NT2/D1 (cell line): ENCODE measurements at regions not wholly inside any gene's neighbourhood (a gene's known extent, or its start where the extent isn't known, plus 50 kb on each side); places are given as distances from the start of the nearest gene placed in this dataset.
A peak's percentile ranks its signal among the peaks of the same experiment; 100 is the strongest.
"Not testable (repeated sequence)": the region's sequence is repeated elsewhere in the genome, so short reads cannot be mapped to it uniquely, and the experiment has no call there.

ENCODE experiments used
- DNase-seq: peaks from one replicate; pipeline ENCODE4 v3.0.0-alpha.2; 2011; ENCODE audit warnings: low read depth, low spot score
- H3K27me3 ChIP-seq: 2 replicates; pipeline ENCODE4 v1.6.0; 2011; ENCODE audit warnings: mild to moderate bottlenecking; ENCODE audit not compliant: insufficient read length, insufficient read depth
- H3K36me3 ChIP-seq: 2 replicates; pipeline ENCODE4 v1.6.1; 2011; ENCODE audit warnings: mild to moderate bottlenecking, low read length, mixed read lengths; ENCODE audit not compliant: insufficient read depth, insufficient read length
- H3K4me1 ChIP-seq: 2 replicates; pipeline ENCODE4 v1.5.1; 2011; ENCODE audit not compliant: insufficient read depth, insufficient read length
- H3K4me3 ChIP-seq: 2 replicates; pipeline ENCODE4 v1.5.1; 2011; ENCODE audit warnings: low read depth; ENCODE audit not compliant: insufficient read length
- H3K9ac ChIP-seq: 2 replicates; pipeline ENCODE4 v1.6.0; 2011; ENCODE audit warnings: low read depth; ENCODE audit not compliant: insufficient read length
- H3K9me3 ChIP-seq: 2 replicates; pipeline ENCODE4 v1.5.1; 2011; ENCODE audit warnings: mild to moderate bottlenecking, low read length; ENCODE audit not compliant: insufficient read depth
- SUZ12 ChIP-seq: IDR thresholded peaks from 2 replicates; pipeline ENCODE4 v1.6.1; 2011; ENCODE audit not compliant: insufficient read length, insufficient read depth; ENCODE audit errors: extremely low read depth
- YY1 ChIP-seq: IDR thresholded peaks from 2 replicates; pipeline ENCODE4 v1.6.1; 2011; ENCODE audit not compliant: insufficient read length, insufficient read depth
- ZNF274 ChIP-seq: IDR thresholded peaks from 2 replicates; pipeline ENCODE4 v1.6.1; 2011; ENCODE audit warnings: mild to moderate bottlenecking, low read depth, low read length

- no peak for DNase-seq
- Histone ChIP-seq H3K36me3 (no peaks in the 10 kb centered on the region), H3K4me3 (no peak overlapping the region), H3K9me3 (no peaks in the 10 kb centered on the region), H3K4me1 (no peaks in the 10 kb centered on the region), H3K27me3 (no peaks in the 10 kb centered on the region), H3K9ac (no peak overlapping the region)
- TF ChIP-seq YY1 (no peak), ZNF274 (no peak), SUZ12 (no peak)
Measured at GRCh38 chrX:131845771-131846170, 177.3 kb upstream of the STK26 start.

GRCh38 chrX:131850964-131851363 lies 172.1 kb upstream of the STK26 start:
- H3K36me3 ChIP-seq, H3K9me3 ChIP-seq, H3K27me3 ChIP-seq, DNase-seq, H3K4me1 ChIP-seq, H3K4me3 ChIP-seq, H3K9ac ChIP-seq: not testable (repeated sequence)

GRCh38 chrX:131853440-131853839 lies 169.7 kb upstream of the STK26 start:
- H3K9me3 ChIP-seq: no peaks in the 10 kb centered on the region
- DNase-seq: no peak
- no peaks in the 10 kb centered on the region for H3K27me3 ChIP-seq
- no peak for TF ChIP-seq SUZ12
- TF ChIP-seq ZNF274: no peak
- TF ChIP-seq YY1: no peak
- H3K4me3 ChIP-seq: no peak overlapping the region
- H3K9ac ChIP-seq: no peak overlapping the region
- H3K4me1 ChIP-seq: no peaks in the 10 kb centered on the region
- H3K36me3 ChIP-seq: no peaks in the 10 kb centered on the region

GRCh38 chrX:131854581-131854980 lies 168.5 kb upstream of the STK26 start:
- no peaks in the 10 kb centered on the region for H3K9me3 ChIP-seq
- no peak for TF ChIP-seq YY1
- no peak for TF ChIP-seq ZNF274
- H3K4me3 ChIP-seq: no peak overlapping the region
- no peaks in the 10 kb centered on the region for H3K4me1 ChIP-seq
- no peak overlapping the region for H3K9ac ChIP-seq
- DNase-seq: no peak
- H3K36me3 ChIP-seq: no peaks in the 10 kb centered on the region
- H3K27me3 ChIP-seq: no peaks in the 10 kb centered on the region

- TF ChIP-seq SUZ12 (no peak), ZNF274 (no peak), YY1 (no peak)
- DNase-seq: no peak
- H3K27me3 ChIP-seq: no peaks in the 10 kb centered on the region
Measured at GRCh38 chrX:131861088-131861787, 161.9 kb upstream of the STK26 start.

GRCh38 chrX:131862321-131862720 lies 160.8 kb upstream of the STK26 start:
- H3K4me1 ChIP-seq: no peaks in the 10 kb centered on the region
- H3K9ac ChIP-seq: no peak overlapping the region
- TF ChIP-seq YY1 (no peak), SUZ12 (no peak), ZNF274 (no peak)
- no peak overlapping the region for H3K4me3 ChIP-seq
- H3K9me3 ChIP-seq: no peaks in the 10 kb centered on the region
- no peaks in the 10 kb centered on the region for H3K27me3 ChIP-seq
- H3K36me3 ChIP-seq: no peaks in the 10 kb centered on the region
- no peak for DNase-seq

More at GRCh38 chrX:131861088-131861787, 161.9 kb upstream of the STK26 start:
- H3K36me3 ChIP-seq: no peaks in the 10 kb centered on the region
- no peak overlapping the region for H3K9ac ChIP-seq
- no peaks in the 10 kb centered on the region for H3K4me1 ChIP-seq
- no peak overlapping the region for H3K4me3 ChIP-seq
- H3K9me3 ChIP-seq: no peaks in the 10 kb centered on the region

- TF ChIP-seq ZNF274 (no peak), SUZ12 (no peak), YY1 (no peak)
- DNase-seq: no peak
- Histone ChIP-seq H3K27me3 (no peaks in the 10 kb centered on the region), H3K9me3 (no peaks in the 10 kb centered on the region), H3K4me3 (no peak overlapping the region), H3K4me1 (no peaks in the 10 kb centered on the region), H3K9ac (no peak overlapping the region), H3K36me3 (no peaks in the 10 kb centered on the region)
Measured at GRCh38 chrX:131869182-131869581, 153.9 kb upstream of the STK26 start.

GRCh38 chrX:131874300-131874699 lies 148.8 kb upstream of the STK26 start:
- TF ChIP-seq YY1 (no peak), ZNF274 (no peak), SUZ12 (no peak)
- no peaks in the 10 kb centered on the region for H3K27me3 ChIP-seq

GRCh38 chrX:131875827-131876226 lies 147.3 kb upstream of the STK26 start:
- not testable (repeated sequence) for H3K4me1 ChIP-seq, DNase-seq, H3K4me3 ChIP-seq, H3K9me3 ChIP-seq, H3K27me3 ChIP-seq, H3K9ac ChIP-seq, H3K36me3 ChIP-seq

More at GRCh38 chrX:131874300-131874699, 148.8 kb upstream of the STK26 start:
- no peak overlapping the region for H3K9ac ChIP-seq
- no peaks in the 10 kb centered on the region for H3K4me1 ChIP-seq
- peak; percentile 33 for DNase-seq
- H3K4me3 ChIP-seq: no peak overlapping the region
- no peaks in the 10 kb centered on the region for H3K36me3 ChIP-seq
- H3K9me3 ChIP-seq: no peaks in the 10 kb centered on the region
